GM21619 (cell line): ENCODE measurements at regions not wholly inside any gene's neighbourhood (a gene's known extent, or its start where the extent isn't known, plus 50 kb on each side); places are given as distances from the start of the nearest gene placed in this dataset.

Source experiments
- ATAC-seq: cut with Tn5 transposase; IDR thresholded peaks from one replicate; pipeline ENCODE4 v1.9.1; 2021; ENCODE audit not compliant: unreplicated experiment

DNA sequence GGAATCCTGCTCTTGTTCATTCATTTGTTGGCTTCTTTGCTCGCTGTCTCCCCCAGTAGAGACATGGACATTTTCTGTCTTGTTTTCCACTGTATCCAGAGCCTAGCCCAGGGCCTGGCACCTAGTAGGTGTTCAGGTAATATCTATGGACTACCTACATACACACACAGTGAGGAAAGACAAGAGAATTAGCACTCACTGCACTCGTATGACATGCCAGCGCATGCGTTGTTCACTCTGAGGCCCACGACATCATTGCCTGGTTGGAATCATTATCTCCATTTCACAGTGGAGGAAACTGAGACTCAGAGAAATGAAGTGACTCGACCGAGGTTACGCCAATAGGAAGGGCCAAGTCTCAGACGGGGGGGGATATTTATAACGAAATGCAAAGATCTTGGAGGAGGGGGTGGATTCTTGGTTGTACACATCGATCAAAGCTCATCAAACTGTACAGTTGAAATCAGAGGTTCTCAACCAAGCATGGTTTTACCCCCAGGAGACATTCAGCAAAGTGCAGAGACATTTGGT is 140.1 kb upstream of the PTPN1 start:
- no peak for ATAC-seq

DNA sequence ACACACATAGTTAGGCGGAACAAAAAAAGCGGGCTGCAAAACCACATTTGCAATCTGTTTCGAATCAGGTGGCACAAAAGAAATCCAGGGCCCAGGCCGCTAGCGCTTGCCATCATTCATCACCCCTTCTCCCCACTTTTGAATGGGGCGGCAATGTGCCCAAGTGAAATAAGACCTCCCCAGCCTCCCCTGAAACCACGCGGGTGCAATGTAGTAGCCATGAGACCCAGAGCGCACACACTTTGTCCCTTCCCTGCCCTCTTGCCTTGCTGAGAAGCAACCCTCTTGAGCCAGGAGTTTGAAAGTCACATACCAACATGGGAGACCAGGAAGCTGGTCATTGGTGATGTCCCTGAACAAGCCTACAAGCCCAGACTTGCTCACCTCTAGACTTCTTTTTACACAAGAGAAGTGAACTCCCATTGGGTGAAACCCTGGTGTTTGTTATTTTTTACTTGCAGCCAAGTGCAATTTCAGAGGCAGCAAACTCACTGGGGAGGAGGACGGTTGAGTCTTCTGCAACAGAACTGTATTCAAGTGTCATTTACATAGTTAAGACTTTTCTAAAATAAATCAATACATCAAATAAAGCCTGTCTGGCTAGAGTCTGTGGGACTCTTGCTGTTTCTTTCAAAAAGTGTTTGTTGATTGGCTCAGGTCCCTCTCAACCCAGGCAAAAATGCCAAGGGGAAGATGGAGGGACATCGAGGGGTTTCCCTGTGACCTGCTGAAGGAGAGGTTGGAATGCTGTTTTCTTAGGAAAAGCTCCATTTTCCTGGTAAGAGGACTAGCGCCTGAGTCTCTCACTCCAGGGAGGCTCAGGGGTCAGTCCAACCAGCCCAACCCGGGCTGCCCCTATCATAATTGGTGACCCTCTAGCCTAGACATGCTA is 138.1 kb upstream of the PTPN1 start:
- no peak for ATAC-seq

DNA sequence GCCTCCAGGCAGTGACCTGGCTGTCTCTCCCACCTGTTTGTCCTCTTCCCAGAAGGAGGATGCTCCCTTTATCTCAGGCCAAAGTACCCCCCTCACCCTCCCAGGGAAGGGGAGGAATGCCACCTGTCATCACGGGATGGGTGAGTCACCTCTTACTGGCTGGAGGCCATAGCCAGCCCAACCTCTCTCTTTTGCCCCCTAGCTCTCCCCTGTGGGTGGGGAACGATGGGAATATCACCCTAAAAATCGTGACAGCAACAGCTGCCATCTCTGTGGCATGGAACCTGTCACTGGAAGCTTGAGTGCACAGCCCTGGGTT is 137.5 kb upstream of the PTPN1 start:
- no peak for ATAC-seq

DNA sequence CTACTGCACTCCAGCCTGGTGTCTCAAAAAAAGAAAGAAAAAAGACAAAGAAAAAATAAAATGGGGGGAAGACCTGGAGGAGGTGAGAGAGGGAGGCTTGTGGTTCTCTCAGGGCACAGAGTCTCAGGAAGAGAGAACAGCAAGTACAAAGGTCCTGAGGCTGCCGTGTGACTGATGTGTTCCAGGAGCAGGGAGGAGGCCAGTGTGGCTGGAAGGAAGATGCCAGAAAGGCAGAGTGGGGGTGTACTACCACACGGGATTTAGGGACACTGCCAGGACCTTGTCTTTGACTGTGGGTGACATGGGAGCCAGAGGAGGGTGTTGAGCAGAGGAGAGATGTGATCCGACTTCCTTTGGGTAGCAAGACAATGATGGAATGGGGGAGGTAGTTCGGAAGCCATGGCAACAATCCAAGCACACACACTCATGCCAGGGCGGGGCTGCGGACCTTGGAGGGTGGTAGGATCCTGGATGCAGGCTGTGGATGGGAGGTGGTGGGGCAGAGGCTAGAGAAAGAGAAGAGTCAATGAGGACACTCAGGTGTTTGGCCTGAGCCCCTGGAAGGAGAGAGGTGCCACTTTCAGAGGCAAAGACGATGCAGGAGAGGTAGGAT is 136.4 kb upstream of the PTPN1 start:
- ATAC-seq = no peak

DNA sequence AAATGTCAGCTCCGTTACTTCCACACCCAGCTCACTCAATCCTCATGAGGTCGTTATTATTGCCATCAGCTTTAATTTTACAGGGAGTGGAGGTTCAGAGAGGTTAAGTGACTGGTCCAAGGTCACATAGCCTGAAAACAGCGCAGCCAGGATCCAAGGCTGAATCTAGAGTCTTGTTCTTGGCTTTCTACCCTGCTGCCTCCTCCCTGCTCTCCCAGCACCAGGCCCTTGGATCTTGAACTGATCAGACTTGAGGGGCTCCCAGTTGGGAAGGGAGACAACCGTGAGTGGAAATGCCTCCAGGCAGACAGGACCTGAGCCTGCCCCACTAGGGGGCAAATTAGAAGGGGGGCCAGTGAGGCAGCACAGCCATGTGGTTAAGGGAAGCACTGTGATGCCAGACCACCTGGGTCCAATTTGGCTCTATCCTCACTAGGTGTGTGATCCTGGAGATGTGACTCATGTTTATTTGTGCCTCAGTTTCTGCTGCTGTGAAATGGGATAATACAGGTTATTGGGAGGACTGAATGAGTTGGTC is 135.6 kb upstream of the PTPN1 start:
- no peak for ATAC-seq

DNA sequence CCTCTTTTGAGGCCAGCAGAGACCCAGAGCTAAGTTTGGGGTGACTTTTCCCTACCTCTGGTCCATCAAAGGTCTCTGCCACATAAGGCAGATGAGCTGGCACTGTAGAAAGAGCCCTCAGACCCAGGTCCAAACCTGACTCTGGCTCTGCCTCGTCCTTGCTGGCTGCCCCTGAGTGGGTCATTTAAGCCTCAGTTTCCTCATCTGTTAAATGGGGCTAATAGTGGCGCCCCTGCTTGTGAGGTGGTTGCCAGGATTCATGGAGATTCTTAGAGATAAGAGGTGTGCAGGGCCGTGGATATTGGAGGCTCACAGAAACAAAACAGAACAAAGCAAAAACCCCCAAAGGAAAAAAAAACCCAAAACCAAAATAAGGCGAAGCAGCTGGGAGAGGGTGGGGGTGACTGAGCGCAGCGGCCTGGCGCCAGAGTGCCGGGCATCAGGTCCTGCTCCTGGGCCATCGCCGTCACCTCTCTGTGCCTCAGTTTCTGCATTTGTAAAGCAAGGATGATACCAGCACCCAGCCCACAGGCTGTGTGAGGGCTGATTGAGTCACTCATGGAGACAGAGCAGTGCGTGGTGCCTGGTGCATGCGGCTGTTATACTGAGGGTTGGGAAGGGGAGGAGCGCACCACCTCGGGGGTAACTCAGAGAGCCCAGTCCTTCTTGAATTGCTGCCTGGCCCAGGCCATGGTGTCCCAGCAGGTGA is 133.8 kb upstream of the PTPN1 start:
- no peak for ATAC-seq

DNA sequence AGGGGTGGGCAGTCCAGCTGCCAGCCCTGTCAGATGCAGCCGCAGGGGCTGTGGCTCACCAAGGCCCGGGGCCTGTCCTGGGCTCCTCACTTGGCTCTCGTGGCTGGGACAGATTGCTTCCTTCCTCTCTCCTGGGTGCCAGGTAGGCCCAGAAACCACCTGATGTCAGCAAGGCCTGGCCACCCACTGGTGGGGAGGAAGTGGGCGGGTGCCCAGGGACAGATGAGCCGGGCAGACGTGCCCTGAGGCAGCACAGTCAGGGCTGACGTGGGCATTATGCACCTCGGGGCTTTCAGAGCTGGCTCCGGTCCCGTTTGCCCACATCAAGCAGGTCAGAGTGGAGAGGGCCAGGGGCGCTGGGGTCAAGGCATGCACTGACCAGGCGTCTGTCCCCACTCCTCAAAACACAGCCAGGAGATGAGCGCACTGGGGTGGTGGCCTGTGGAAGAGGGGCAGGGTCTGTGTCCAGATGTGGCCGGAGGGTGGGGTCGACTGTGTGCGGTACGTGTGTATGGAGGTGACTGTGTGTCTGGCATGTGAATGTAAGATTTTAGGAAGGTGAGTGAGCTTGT is 133.2 kb upstream of the PTPN1 start:
- no peak for ATAC-seq

DNA sequence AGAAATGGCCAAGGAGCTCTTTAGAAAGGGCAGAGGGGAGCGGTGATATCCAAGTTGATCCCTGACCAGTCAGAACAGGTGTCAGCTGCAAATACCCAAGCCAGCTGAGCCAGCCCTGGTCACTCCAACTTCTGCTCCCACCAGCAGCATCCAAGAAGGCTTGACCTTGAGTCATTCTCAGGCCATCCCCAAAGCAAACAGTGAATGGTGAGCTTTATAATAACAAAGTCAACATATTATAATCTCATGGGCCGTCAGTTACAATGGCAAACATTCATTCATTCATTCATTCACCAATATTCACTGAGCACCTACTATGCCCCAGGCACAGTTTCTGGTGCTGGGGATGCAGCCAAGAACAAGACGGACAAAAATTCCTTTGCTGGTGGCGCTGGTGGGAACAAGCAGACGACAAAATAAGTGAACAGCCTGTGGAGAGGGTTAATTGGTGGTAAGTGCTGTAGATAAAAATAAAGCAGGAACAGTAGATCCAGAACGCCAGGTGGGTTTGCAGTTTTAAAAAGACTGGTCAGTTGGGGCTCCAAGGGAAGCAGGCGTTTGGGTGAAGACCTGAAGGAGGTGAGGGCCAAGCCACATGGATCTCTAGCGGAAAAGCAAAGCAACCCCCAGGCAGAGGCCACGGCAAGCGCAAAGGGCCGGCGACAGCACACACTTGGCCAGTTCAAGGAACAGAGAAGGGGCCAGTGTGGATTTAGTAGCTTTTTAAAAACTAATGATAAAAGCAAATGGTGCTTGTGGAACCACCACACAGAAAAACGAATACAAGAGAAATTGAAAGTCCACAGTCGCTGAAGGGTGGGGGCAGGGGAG is 131.8 kb upstream of the PTPN1 start:
- ATAC-seq = no peak

DNA sequence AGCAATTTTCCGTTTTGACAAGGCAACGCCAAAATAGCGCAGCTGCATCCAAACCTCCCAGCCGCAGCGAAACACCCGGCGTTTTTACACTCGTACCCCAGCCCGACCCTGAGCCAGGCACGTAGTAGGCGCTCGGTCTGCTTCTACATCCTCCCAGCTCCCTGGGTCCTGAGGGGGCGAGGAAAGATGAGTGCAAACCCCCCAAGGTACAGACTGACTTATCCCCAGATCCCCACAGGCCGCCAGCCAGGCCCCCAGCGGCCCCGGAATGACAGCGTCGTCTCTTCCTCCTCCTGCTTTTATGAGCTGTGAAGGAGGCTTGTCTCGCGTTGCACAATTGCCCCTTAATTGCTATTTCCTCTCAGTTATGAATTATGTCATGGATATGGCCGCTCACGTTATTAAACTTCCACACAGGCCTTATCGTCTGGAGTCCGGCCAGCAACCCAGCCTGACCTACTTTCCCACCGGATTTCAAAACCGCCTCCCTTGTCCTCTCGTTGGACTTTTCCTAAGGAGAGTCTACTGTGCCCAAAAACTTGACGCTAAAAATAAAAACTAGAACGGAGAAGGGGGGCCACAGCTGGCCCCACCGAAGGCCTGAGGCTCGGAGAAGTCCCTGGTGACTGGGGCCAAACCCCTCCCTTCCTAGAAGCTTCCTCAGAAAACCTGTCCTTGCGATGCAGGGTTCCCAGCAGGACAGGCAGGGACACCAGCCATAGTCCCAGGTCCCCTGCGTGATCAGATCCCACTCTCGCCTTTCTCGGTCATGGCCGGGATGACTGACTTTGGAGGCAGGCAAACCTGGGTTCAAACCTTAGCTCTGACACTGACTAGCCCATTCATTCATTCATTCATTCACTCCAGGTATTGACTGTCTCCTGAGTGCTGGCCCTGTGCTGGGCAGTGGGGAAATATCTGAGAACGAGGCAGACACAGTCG is 130.9 kb upstream of the PTPN1 start:
- no peak for ATAC-seq

DNA sequence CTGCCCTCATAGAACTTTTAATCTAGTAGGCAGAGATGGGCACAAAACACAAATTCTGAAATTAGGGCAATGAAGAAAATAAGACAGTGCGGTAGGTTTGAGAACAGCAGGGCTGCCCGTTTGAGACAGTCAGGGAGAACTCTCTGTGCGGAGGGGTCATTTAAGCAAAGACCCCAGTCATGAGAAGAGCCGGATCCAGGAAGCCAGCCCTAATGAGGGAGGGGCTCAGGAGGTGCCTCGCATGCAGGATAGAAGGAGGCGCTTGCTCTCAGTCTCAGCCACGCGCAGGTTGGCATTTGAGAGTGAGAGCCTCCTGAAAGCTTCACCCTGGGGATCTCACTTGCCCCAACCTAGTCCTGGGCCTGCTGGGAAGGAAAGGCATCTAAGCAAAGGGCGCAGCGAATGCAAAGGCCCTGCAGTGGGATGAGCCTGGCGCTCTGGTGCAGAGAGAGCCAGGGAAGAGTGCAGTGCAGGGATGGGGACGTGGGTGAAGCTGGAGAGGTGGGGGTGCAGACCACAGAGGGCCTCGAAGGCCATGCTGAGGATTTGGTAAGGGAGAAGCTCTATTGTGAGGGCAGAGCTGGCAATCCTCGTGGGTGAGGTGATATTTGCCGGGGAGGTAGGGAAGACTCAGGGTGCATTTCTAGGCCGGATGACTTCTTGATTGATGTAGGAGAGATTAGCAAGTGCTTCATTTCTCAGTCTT is 130.0 kb upstream of the PTPN1 start:
- no peak for ATAC-seq

DNA sequence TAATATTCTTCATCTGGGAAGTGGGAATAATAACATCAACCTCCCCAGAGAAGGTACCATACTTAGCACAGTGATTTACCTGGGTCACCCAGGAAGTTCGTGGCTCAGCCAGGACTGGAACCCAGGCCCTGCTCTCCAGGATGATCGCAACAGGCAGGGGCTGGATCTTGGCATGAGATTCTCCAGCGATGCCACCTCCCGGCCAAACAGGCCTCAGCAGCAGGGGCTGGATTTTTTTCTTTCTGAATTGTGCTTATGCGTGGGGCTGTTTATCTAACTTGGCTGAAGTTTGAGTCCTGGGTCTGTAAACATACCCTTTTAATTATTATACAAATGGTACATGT is 129.5 kb upstream of the PTPN1 start:
- ATAC-seq = no peak

DNA sequence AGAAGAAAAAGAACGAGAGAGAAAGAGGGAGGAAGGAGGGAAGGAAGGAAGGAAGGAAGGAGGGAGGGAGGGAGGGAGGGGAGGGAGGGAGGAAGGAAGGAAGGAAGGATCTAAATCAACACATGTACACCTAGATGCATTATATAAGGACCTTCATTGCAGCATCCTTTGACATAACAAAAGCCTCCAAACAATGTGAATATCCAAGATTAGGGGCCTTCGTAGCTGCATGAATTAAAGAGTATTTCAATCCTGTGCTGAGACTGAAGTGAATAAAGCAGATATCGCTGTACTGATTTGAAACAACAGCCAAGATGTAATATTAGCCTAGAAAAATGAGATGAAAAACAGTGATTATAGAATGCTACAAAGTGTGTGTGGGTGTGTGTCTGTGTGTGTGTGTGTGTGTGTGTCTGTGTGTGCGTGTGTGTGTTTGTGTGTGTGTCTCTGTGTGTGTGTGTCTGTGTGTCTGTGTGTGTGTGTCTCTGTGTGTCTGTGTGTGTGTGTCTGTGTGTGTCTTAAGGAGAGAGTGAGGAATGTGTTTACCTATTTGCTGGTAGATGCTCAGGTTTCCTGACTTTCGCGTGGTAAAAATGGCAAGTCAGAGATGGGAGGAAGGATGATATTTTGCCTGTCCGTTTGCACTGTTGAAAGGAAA is 129.0 kb upstream of the PTPN1 start:
- ATAC-seq = no peak

DNA sequence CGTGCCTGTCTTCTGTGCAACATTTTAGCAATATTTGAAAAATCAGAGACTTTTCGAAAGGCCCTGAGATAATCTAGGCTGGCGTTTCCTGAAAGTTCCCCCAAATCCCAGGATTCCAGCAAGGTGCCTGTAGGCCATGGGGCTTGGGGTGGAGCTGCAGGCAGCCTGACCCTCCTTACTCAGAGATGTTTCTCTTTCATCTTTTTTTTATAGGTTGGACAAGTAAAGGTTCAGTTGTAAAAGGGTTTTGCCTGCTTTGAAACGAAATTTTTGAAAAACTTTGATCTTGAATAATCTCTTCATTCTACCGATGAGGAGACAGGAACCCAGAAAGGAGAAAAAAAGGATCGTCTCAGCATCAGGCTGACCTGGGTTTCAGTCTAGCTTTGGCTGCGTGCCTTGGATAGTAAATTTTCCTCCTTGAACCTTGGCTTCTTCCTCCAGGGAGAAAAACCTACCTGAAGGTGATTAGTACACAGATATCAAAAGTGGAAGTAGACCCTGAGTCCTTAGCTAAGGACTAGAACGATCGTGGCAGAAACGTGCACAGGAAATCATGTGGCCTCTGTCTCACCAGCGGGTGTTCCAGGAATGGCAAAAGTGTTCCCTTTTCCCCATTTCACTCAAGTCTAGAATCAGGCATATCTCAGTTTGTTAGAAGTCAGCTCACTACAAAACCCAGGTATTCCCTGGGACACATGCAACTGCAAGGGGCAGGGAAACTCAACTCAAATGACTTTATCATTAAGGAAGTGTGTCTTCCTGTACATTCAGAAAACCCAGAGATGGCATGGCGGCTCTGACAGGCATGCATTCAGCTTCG is 128.2 kb upstream of the PTPN1 start:
- no peak for ATAC-seq

DNA sequence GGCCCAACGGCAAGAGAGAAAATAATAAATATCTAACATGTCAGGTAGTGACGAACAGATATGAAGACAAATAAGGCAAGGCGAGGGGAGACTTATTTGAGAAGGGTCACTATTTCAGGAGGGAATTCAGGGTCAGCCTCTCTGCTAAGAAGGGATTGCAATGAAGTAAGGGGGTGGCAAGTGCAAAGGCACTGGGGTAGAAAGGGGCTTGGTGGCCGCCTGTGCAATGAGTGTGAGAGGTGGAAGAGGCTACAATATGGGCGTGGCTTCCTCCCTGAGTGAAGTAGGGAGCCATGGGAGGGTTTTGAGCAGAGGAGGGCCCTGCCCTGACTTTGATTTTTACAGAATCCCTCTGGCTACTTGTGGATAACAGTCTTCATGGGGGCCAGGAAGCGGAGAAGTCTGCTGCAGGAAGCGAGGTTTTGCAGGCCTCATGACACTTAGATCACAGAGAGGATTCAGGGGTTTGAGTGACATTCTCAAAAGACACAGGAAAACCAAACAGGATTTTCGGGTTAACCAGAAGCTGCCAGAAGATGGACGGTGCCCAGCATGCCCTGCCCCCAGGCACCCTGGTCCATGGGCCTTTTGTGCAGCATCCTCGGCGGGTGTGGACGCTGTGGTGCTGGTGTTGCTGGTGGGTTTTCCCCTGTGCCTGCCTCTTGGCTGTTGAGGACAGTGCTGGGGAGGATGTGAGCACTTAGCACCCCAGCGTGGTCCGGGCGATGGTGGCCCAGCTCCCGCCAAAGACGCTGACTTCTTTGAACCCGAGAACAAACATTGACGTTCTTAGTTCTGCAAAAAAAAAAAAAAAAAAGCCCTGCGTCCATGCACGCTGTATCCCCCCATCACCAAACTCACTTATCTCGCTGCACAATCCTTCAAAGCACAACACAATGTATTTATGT is 124.2 kb upstream of the PTPN1 start:
- ATAC-seq = no peak

DNA sequence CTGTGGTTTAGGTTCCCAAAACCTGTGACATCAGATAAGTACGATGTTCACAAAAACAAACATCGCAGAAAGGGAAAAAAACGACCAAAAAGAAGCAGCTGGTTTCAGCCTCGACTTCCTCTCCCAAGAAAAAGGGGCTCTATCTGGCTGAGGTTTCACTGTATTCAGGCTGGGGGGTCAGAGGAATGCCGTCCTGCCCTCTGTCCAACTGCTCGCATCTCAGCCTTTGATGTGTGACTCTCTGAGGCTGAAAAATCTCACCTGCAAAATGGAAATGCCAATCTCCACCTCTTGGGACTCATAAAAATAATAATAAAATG is 123.6 kb upstream of the PTPN1 start:
- no peak for ATAC-seq

DNA sequence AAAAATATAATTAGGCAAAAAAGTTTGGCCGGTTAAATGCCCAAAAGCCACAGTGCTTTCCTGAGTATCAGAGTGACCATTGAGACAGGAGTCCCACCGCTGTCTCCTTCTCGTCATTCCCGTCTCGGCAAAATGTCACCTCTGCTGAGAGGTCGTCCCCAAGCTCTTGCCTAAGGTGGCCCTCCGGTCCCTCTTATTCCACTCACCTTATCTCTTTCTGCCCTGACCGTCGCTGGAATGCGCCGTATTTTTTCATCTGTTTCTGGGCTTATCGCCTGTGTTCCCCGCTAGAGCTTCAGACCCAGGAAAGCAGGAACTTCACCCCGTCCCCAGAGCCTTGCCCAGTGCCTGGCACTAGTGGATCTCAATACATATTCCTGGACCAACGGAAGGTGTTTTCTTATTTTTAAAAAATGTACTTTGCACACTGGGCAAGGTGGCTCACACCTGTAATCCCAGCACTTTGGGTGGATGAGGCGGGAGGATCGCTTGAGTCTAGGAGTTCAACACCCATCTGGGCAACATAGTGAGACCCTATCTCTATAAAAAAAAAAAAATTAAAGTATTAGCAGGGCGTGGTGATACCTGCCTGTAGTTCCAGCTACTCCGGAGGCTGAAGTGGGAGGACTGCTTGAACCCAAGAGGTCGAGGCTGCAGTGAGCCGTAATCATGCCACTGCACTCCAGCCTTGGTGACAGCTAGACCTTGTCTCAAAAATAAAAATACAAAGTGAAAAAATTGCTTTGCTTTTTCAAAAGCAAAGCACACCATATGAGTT is 122.8 kb upstream of the PTPN1 start:
- no peak for ATAC-seq
